Tibial nerve (tissue), 3 donors: ENCODE measurements at regions not wholly inside any gene's neighbourhood (a gene's known extent, or its start where the extent isn't known, plus 50 kb on each side); places are given as distances from the start of the nearest gene placed in this dataset.

ENCODE experiments used
- CTCF ChIP-seq, 5 experiments: fragments of 200-600 bp in 3 of 5; fragments of 450-650 bp in 2 of 5; sonication (generic) in 3 of 5; IDR thresholded peaks; one replicate each; pipeline ENCODE4 v1.5.1; 2016 to 2019; ENCODE audit warnings: antibody characterized with exemption in 5 of 5, mild to moderate bottlenecking in 3 of 5, moderate library complexity in 2 of 5
- POLR2A ChIP-seq, 2 donors: fragments of 450-650 bp; IDR thresholded peaks; one replicate each; pipeline ENCODE4 v1.6.1; 2017; ENCODE audit warnings: antibody characterized with exemption in 2 of 2, mild to moderate bottlenecking in 2 of 2, moderate library complexity in 2 of 2

- TF ChIP-seq CTCF (IDR thresholded peaks at IDR 0.05), result no peak
- TF ChIP-seq POLR2A (IDR thresholded peaks at IDR 0.05), result no peak
Measured at GRCh38 chr18:30432349-30432748, 610.2 kb downstream of the DSC3 start.
